Progenitor cell of endocrine pancreas (in vitro differentiated cells): ENCODE measurements at regions not wholly inside any gene's neighbourhood (a gene's known extent, or its start where the extent isn't known, plus 50 kb on each side); places are given as distances from the start of the nearest gene placed in this dataset.
"Not testable (repeated sequence)": the region's sequence is repeated elsewhere in the genome, so short reads cannot be mapped to it uniquely, and the experiment has no call there.

Source experiments
- DNase-seq: peaks from one replicate; pipeline ENCODE4 v3.0.0; 2021; ENCODE audit warnings: low spot score; ENCODE audit not compliant: unreplicated experiment
- H3K27ac Mint-ChIP-seq: 2 replicates; pipeline ENCODE4 v1.8.0; 2021; ENCODE audit warnings: mild to moderate bottlenecking, moderate library complexity, mixed read lengths
- H3K27me3 Mint-ChIP-seq: 2 replicates; pipeline ENCODE4 v1.8.0; 2021; ENCODE audit warnings: mixed read lengths
- H3K36me3 Mint-ChIP-seq: 2 replicates; pipeline ENCODE4 v1.8.0; 2022; ENCODE audit warnings: mixed read lengths; ENCODE audit not compliant: insufficient read depth
- H3K4me1 Mint-ChIP-seq: 2 replicates; pipeline ENCODE4 v1.8.0; 2021; ENCODE audit warnings: low read depth, mixed read lengths
- H3K4me3 Mint-ChIP-seq: 2 replicates; pipeline ENCODE4 v1.8.0; 2021; ENCODE audit warnings: low read depth, mild to moderate bottlenecking, moderate library complexity, mixed read lengths
- H3K9me3 Mint-ChIP-seq: 2 replicates; pipeline ENCODE4 v1.8.0; 2021; ENCODE audit warnings: low read depth, mixed read lengths
- CTCF ChIP-seq: fragments of 200-600 bp; sonication (generic); IDR thresholded peaks from one replicate; pipeline ENCODE4 v1.5.0; 2021; ENCODE audit warnings: antibody characterized with exemption, mild to moderate bottlenecking; ENCODE audit not compliant: unreplicated experiment

DNA sequence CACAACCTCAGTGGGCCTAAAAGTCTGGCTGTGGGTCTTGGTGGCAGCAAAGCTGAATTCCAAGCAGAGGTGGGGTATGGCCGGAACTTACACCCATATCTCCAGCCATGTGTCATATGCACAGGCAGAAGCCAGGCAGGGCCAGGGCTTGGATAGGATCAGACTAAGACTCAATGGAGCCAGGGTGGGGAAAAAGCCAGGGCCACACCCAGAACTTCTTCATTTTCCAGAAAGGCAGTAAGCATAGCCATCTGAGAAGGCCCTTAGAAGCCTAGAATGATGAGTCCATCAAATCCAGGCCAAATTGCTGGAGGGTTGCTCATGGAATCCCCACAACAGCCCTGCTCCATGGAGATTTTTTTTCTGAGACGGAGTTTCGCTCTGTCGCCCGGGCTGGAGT lies 116.2 kb upstream of the SRSF6 start:
- Mint-ChIP-seq H3K9me3 (peaks cover 25% of the 10 kb centered on the region), H3K36me3 (peaks cover 1% of the 10 kb centered on the region), H3K27me3 (no peaks in the 10 kb centered on the region), H3K27ac (no peak overlapping the region), H3K4me1 (no peaks in the 10 kb centered on the region), H3K4me3 (no peak overlapping the region)
- DNase-seq = no peak
- TF ChIP-seq CTCF = no peak

DNA sequence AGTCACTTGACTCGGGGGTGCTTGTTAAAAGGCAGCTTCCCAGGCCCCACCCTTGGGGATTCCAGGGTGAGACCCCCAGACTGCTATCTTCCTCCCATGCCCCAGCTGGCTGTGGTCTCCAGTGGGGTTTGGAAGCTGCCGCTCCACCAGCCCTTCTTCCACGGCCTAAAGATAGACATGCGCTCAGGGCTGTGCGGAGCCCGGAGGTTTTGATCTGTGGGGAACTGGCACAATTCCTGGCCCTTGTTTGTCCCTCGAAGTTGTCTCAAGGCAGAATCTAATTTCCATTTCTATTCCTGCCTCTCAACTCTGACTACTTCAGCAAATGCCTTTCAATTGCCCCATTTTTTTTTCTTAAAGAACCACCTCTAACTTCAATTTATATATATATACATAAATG lies 120.7 kb upstream of the SRSF6 start:
- no peak overlapping the region for H3K27ac Mint-ChIP-seq
- peaks cover 20% of the 10 kb centered on the region for H3K9me3 Mint-ChIP-seq
- no peak for TF ChIP-seq CTCF
- no peaks in the 10 kb centered on the region for H3K4me1 Mint-ChIP-seq
- no peak overlapping the region for H3K4me3 Mint-ChIP-seq
- DNase-seq = no peak
- H3K27me3 Mint-ChIP-seq = no peaks in the 10 kb centered on the region
- no peaks in the 10 kb centered on the region for H3K36me3 Mint-ChIP-seq

DNA sequence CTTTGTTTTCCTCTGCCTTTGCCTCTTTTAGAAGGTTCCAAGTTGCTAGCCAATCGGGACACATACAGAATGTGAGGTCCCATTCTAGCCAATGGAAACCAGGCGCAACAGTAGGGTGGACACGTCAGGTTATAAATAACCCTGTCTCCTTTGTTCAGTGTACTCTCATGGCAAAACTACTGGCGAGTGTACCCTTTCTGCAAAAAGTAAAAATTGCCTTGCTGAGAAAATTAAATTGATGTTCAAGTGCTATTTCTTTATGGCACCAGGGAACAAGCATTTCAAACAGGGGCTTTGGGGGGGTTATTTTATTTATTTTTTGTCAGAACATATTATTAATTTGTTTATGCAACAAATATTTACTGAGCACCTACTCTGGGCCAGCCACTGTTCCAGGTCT lies 123.6 kb upstream of the SRSF6 start:
- Mint-ChIP-seq H3K27me3 (no peaks in the 10 kb centered on the region), H3K36me3 (no peaks in the 10 kb centered on the region), H3K4me1 (no peaks in the 10 kb centered on the region), H3K4me3 (no peak overlapping the region), H3K9me3 (peaks cover 20% of the 10 kb centered on the region), H3K27ac (no peak overlapping the region)
- no peak for DNase-seq
- no peak for TF ChIP-seq CTCF

- H3K27ac Mint-ChIP-seq = no peak overlapping the region
- peaks cover 20% of the 10 kb centered on the region for H3K9me3 Mint-ChIP-seq
- TF ChIP-seq CTCF = no peak
- H3K4me3 Mint-ChIP-seq = no peak overlapping the region
- DNase-seq = no peak
- no peaks in the 10 kb centered on the region for H3K36me3 Mint-ChIP-seq
- H3K27me3 Mint-ChIP-seq = no peaks in the 10 kb centered on the region
- H3K4me1 Mint-ChIP-seq = no peaks in the 10 kb centered on the region
These were observed 125.8 kb upstream of the SRSF6 start for GRCh38 chr20:43331906-43332305.

GRCh38 chr20:43328697-43329096 lies 129.0 kb upstream of the SRSF6 start:
- Mint-ChIP-seq H3K4me3 (no peak overlapping the region), H3K36me3 (no peaks in the 10 kb centered on the region), H3K9me3 (peaks cover 4% of the 10 kb centered on the region), H3K27ac (no peak overlapping the region), H3K27me3 (peaks cover 7% of the 10 kb centered on the region), H3K4me1 (no peaks in the 10 kb centered on the region)
- DNase-seq = no peak
- no peak for TF ChIP-seq CTCF

DNA sequence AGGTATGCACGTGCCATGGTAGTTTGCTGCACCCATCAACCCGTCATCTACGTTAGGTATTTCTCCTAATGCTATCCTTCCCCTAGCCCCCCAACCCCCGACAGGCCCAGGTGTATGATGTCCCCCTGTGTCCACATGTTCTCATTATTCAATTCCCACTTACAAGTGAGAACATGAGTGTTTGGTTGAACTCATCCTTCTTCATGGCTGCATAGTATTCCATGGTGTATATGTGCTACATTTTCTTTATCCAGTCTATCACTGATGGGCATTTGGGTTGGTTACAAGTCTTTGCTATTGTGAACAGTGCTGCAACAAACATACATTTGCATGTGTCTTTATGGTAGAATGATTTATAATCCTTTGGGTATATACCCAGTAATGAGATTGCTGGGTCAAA lies 130.5 kb upstream of the SRSF6 start:
- peaks cover 14% of the 10 kb centered on the region for H3K27me3 Mint-ChIP-seq
- DNase-seq, H3K27ac Mint-ChIP-seq, H3K9me3 Mint-ChIP-seq, H3K4me3 Mint-ChIP-seq, H3K36me3 Mint-ChIP-seq, H3K4me1 Mint-ChIP-seq: not testable (repeated sequence)
